SK-N-SH treated with all-trans-retinoic acid at 6 μM for 48 hours (cell line): ENCODE measurements at regions not wholly inside any gene's neighbourhood (a gene's known extent, or its start where the extent isn't known, plus 50 kb on each side); places are given as distances from the start of the nearest gene placed in this dataset.

Source experiments
- ARNTL ChIP-seq: fragments of 450-650 bp; formaldehyde crosslinking; IDR thresholded peaks from 2 replicates; pipeline ENCODE4 v1.5.0; 2020; ENCODE audit warnings: low read depth, mild to moderate bottlenecking, moderate library complexity, borderline replicate concordance
- CSDC2 ChIP-seq: fragments of 250-450 bp; sonication (Bioruptor Pico); IDR thresholded peaks from 2 replicates; pipeline ENCODE4 v1.5.0; 2020; ENCODE audit warnings: mild to moderate bottlenecking, moderate library complexity
- GLIS3 ChIP-seq: fragments of 250-450 bp; sonication (Bioruptor Pico); IDR thresholded peaks from 2 replicates; pipeline ENCODE4 v1.5.0; 2020; ENCODE audit warnings: mild to moderate bottlenecking, moderate library complexity
- OSR1 ChIP-seq: fragments of 250-450 bp; sonication (Bioruptor Pico); IDR thresholded peaks from 2 replicates; pipeline ENCODE4 v1.8.0; 2022; ENCODE audit warnings: moderate library complexity, mild to moderate bottlenecking, inconsistent platforms
- SNAI2 ChIP-seq: fragments of 250-450 bp; sonication (Bioruptor Pico); IDR thresholded peaks from 2 replicates; pipeline ENCODE4 v1.5.0; 2020; ENCODE audit warnings: mild to moderate bottlenecking, moderate library complexity
- TCF4 ChIP-seq: fragments of 250-450 bp; sonication (Bioruptor Pico); IDR thresholded peaks from 2 replicates; pipeline ENCODE4 v1.8.0; 2021; ENCODE audit warnings: mild to moderate bottlenecking, moderate library complexity, borderline replicate concordance
- TOX ChIP-seq: fragments of 250-450 bp; sonication (Bioruptor Pico); IDR thresholded peaks from 2 replicates; pipeline ENCODE4 v1.8.0; 2021; ENCODE audit warnings: mild to moderate bottlenecking, moderate library complexity, borderline replicate concordance
- ZFP30 ChIP-seq: fragments of 450-650 bp; formaldehyde crosslinking; IDR thresholded peaks from 2 replicates; pipeline ENCODE4 v1.5.0; 2022; ENCODE audit warnings: mild to moderate bottlenecking, moderate library complexity
- ZNF565 ChIP-seq: fragments of 450-650 bp; formaldehyde crosslinking; conservative IDR thresholded peaks from 2 replicates; pipeline ENCODE4 v1.5.0; 2020; ENCODE audit warnings: low read depth, mild to moderate bottlenecking, moderate library complexity
- ZNF70 ChIP-seq: fragments of 450-650 bp; formaldehyde crosslinking; IDR thresholded peaks from 2 replicates; pipeline ENCODE4 v1.5.0; 2020; ENCODE audit warnings: mild to moderate bottlenecking, moderate library complexity
- ZNF8 ChIP-seq: fragments of 450-650 bp; formaldehyde crosslinking; IDR thresholded peaks from 2 replicates; pipeline ENCODE4 v1.5.0; 2020; ENCODE audit warnings: mild to moderate bottlenecking, moderate library complexity
- TF ChIP-seq, protein P1 (sequence below): fragments of 250-450 bp; sonication (Bioruptor Pico); IDR thresholded peaks from 2 replicates; pipeline ENCODE4 v1.8.0; 2020; ENCODE audit warnings: mild to moderate bottlenecking, moderate library complexity, borderline replicate concordance
- TF ChIP-seq, protein P2 (sequence below): fragments of 250-450 bp; sonication (Bioruptor Pico); IDR thresholded peaks from 2 replicates; pipeline ENCODE4 v1.5.0; 2020; ENCODE audit warnings: mild to moderate bottlenecking, moderate library complexity
- TF ChIP-seq, protein P3 (sequence below): fragments of 250-450 bp; sonication (Bioruptor Pico); IDR thresholded peaks from 2 replicates; pipeline ENCODE4 v1.5.1; 2021; ENCODE audit warnings: mild to moderate bottlenecking, moderate library complexity

DNA sequence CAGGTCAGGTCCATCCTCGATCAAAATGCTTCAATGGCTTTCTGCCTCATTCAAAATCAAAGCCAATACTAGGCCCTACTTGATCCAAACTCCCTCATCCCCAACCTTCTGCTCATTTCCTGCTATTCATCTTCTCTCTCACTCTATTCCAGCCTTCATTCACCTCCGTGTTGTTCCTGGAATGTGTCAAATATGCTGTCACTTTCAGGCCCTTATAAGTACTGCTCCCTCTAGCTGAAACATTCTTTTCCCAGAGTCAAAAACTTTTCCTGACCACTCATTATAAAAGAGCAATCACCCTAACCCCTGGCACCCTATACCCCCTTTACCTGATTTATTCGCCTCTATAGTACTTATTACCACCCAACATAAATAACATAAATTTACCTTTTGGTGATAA is 303.7 kb upstream of the PMFBP1 start:
- no peak for TF ChIP-seq TCF4 (CRISPR knock-in tag)
- no peak for TF ChIP-seq ARNTL (CRISPR knock-in tag)
- no peak for TF ChIP-seq ZNF565
- no peak for TF ChIP-seq ZNF70 (CRISPR knock-in tag)
- TF ChIP-seq, protein P1, sequence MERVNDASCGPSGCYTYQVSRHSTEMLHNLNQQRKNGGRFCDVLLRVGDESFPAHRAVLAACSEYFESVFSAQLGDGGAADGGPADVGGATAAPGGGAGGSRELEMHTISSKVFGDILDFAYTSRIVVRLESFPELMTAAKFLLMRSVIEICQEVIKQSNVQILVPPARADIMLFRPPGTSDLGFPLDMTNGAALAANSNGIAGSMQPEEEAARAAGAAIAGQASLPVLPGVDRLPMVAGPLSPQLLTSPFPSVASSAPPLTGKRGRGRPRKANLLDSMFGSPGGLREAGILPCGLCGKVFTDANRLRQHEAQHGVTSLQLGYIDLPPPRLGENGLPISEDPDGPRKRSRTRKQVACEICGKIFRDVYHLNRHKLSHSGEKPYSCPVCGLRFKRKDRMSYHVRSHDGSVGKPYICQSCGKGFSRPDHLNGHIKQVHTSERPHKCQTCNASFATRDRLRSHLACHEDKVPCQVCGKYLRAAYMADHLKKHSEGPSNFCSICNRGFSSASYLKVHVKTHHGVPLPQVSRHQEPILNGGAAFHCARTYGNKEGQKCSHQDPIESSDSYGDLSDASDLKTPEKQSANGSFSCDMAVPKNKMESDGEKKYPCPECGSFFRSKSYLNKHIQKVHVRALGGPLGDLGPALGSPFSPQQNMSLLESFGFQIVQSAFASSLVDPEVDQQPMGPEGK (CRISPR knock-in tag) = no peak
- no peak for TF ChIP-seq OSR1 (CRISPR knock-in tag)
- TF ChIP-seq ZFP30 (CRISPR knock-in tag) = no peak
- TF ChIP-seq, protein P2, sequence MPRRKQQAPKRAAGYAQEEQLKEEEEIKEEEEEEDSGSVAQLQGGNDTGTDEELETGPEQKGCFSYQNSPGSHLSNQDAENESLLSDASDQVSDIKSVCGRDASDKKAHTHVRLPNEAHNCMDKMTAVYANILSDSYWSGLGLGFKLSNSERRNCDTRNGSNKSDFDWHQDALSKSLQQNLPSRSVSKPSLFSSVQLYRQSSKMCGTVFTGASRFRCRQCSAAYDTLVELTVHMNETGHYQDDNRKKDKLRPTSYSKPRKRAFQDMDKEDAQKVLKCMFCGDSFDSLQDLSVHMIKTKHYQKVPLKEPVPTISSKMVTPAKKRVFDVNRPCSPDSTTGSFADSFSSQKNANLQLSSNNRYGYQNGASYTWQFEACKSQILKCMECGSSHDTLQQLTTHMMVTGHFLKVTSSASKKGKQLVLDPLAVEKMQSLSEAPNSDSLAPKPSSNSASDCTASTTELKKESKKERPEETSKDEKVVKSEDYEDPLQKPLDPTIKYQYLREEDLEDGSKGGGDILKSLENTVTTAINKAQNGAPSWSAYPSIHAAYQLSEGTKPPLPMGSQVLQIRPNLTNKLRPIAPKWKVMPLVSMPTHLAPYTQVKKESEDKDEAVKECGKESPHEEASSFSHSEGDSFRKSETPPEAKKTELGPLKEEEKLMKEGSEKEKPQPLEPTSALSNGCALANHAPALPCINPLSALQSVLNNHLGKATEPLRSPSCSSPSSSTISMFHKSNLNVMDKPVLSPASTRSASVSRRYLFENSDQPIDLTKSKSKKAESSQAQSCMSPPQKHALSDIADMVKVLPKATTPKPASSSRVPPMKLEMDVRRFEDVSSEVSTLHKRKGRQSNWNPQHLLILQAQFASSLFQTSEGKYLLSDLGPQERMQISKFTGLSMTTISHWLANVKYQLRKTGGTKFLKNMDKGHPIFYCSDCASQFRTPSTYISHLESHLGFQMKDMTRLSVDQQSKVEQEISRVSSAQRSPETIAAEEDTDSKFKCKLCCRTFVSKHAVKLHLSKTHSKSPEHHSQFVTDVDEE (CRISPR knock-in tag) = no peak
- TF ChIP-seq, protein P3, sequence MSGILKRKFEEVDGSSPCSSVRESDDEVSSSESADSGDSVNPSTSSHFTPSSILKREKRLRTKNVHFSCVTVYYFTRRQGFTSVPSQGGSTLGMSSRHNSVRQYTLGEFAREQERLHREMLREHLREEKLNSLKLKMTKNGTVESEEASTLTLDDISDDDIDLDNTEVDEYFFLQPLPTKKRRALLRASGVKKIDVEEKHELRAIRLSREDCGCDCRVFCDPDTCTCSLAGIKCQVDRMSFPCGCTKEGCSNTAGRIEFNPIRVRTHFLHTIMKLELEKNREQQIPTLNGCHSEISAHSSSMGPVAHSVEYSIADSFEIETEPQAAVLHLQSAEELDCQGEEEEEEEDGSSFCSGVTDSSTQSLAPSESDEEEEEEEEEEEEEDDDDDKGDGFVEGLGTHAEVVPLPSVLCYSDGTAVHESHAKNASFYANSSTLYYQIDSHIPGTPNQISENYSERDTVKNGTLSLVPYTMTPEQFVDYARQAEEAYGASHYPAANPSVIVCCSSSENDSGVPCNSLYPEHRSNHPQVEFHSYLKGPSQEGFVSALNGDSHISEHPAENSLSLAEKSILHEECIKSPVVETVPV (CRISPR knock-in tag) = no peak
- no peak for TF ChIP-seq GLIS3 (CRISPR knock-in tag)
- no peak for TF ChIP-seq SNAI2 (CRISPR knock-in tag)
- no peak for TF ChIP-seq ZNF8 (CRISPR knock-in tag)
- no peak for TF ChIP-seq TOX (CRISPR knock-in tag)
- no peak for TF ChIP-seq CSDC2 (CRISPR knock-in tag)
